Liver (tissue), 3 donors: ENCODE measurements at regions not wholly inside any gene's neighbourhood (a gene's known extent, or its start where the extent isn't known, plus 50 kb on each side); places are given as distances from the start of the nearest gene placed in this dataset.

ENCODE experiments used
- EGR1 ChIP-seq, 2 donors: IDR thresholded peaks; 2 replicates each; pipeline ENCODE4 v1.6.1; 2016 to 2018; ENCODE audit warnings: antibody characterized with exemption in 2 of 2, low read depth in 2 of 2
- MAX ChIP-seq: IDR thresholded peaks from 2 replicates; pipeline ENCODE4 v1.6.1; 2016; ENCODE audit warnings: antibody characterized with exemption
- NR2F2 ChIP-seq: IDR thresholded peaks from 2 replicates; pipeline ENCODE4 v1.6.1; 2016; ENCODE audit warnings: antibody characterized with exemption
- YY1 ChIP-seq: IDR thresholded peaks from 2 replicates; pipeline ENCODE4 v1.6.1; 2016; ENCODE audit warnings: antibody characterized with exemption, mild to moderate bottlenecking
- TF ChIP-seq, protein P1 (sequence below): IDR thresholded peaks from 2 replicates; pipeline ENCODE4 v1.6.1; 2016; ENCODE audit warnings: antibody characterized with exemption, mild to moderate bottlenecking
- TF ChIP-seq, protein P2 (sequence below): fragments of 150-350 bp; IDR thresholded peaks from 2 replicates; pipeline ENCODE4 v1.5.1; 2017; ENCODE audit warnings: improper control_type of control experiment, low read depth, low read length; ENCODE audit not compliant: missing input control
- donor health status: healthy.
- donor health status: healthy.

DNA sequence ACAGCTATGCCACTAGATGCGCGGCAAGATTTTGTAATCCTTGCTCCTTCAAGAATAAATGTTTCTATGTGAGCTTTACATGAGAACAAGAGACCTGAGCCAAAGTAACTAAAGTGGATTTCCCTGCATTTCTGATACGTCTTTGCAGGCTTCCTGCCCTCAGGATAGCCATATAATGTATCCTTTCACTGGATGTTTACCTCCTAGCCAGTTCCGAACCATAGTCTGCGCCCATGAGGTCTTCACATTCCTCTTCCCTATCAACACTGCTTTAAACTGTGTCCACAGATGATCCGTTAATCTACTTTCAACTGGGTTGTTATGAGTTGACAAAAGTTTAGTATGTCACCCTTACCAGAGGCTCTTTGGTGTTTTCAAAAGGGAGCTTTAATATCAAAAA is 1889.1 kb upstream of the AGA start:
- TF ChIP-seq MAX (no peak), YY1 (no peak), NR2F2 (no peak), EGR1 (IDR thresholded peaks at IDR 0.05; ENCODE audit: low read depth in 2 of 2) (no peak)
- TF ChIP-seq, protein P1, sequence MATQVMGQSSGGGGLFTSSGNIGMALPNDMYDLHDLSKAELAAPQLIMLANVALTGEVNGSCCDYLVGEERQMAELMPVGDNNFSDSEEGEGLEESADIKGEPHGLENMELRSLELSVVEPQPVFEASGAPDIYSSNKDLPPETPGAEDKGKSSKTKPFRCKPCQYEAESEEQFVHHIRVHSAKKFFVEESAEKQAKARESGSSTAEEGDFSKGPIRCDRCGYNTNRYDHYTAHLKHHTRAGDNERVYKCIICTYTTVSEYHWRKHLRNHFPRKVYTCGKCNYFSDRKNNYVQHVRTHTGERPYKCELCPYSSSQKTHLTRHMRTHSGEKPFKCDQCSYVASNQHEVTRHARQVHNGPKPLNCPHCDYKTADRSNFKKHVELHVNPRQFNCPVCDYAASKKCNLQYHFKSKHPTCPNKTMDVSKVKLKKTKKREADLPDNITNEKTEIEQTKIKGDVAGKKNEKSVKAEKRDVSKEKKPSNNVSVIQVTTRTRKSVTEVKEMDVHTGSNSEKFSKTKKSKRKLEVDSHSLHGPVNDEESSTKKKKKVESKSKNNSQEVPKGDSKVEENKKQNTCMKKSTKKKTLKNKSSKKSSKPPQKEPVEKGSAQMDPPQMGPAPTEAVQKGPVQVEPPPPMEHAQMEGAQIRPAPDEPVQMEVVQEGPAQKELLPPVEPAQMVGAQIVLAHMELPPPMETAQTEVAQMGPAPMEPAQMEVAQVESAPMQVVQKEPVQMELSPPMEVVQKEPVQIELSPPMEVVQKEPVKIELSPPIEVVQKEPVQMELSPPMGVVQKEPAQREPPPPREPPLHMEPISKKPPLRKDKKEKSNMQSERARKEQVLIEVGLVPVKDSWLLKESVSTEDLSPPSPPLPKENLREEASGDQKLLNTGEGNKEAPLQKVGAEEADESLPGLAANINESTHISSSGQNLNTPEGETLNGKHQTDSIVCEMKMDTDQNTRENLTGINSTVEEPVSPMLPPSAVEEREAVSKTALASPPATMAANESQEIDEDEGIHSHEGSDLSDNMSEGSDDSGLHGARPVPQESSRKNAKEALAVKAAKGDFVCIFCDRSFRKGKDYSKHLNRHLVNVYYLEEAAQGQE, result no peak
- TF ChIP-seq, protein P2, sequence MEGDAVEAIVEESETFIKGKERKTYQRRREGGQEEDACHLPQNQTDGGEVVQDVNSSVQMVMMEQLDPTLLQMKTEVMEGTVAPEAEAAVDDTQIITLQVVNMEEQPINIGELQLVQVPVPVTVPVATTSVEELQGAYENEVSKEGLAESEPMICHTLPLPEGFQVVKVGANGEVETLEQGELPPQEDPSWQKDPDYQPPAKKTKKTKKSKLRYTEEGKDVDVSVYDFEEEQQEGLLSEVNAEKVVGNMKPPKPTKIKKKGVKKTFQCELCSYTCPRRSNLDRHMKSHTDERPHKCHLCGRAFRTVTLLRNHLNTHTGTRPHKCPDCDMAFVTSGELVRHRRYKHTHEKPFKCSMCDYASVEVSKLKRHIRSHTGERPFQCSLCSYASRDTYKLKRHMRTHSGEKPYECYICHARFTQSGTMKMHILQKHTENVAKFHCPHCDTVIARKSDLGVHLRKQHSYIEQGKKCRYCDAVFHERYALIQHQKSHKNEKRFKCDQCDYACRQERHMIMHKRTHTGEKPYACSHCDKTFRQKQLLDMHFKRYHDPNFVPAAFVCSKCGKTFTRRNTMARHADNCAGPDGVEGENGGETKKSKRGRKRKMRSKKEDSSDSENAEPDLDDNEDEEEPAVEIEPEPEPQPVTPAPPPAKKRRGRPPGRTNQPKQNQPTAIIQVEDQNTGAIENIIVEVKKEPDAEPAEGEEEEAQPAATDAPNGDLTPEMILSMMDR, result no peak
